IMR-90 (cell line): ENCODE measurements at regions not wholly inside any gene's neighbourhood (a gene's known extent, or its start where the extent isn't known, plus 50 kb on each side); places are given as distances from the start of the nearest gene placed in this dataset.

ENCODE experiments used
- ATAC-seq: fragments of 200-7000 bp; cut with Tn5 transposase; 2 replicates; pipeline ENCODE4 v1.9.1; 2020; ENCODE audit warnings: low read depth, mild to moderate bottlenecking, moderate library complexity
- BruUV-seq: library from RNA; stranded (reverse); fragments of 400-500 nt; replicated peaks from 2 replicates; lab custom pipeline; 2021; lab: Mats Ljungman, UMichigan
- CTCF ChIA-PET: fragments of 300-600 bp; formaldehyde crosslinking; extraction: SDS; loops from one replicate; lab custom pipeline; 2021; ENCODE audit warnings: antibody characterized with exemption; lab: Yijun Ruan, JAX
- POLR2A ChIA-PET: fragments of 300-600 bp; sonication (Branson Sonifier 250); formaldehyde crosslinking; loops from one replicate; lab custom pipeline; 2022; ENCODE audit warnings: antibody characterized with exemption; ENCODE audit not compliant: unreplicated experiment; lab: Charles Lee
- DNase-seq: peaks from one replicate; pipeline ENCODE4 v3.0.0; 2013
- H2AFZ ChIP-seq: replicated peaks from 2 replicates; pipeline ENCODE3; 2013; ENCODE audit warnings: low read length, mild to moderate bottlenecking; ENCODE audit not compliant: poor library complexity
- H2AK5ac ChIP-seq: 2 replicates; pipeline ENCODE4 v1.6.1; 2013; ENCODE audit warnings: low read depth, low read length, inconsistent platforms
- H2AK9ac ChIP-seq: replicated peaks from 2 replicates; pipeline ENCODE3; 2013; ENCODE audit warnings: mild to moderate bottlenecking, low read depth, low read length, moderate library complexity; ENCODE audit not compliant: poor library complexity
- H2BK120ac ChIP-seq: 2 replicates; pipeline ENCODE4 v1.6.1; 2013; ENCODE audit warnings: low read depth, low read length, inconsistent platforms
- H2BK15ac ChIP-seq: 3 replicates; pipeline ENCODE4 v1.6.1; 2013; ENCODE audit warnings: low read depth, low read length, inconsistent platforms
- H2BK20ac ChIP-seq: 2 replicates; pipeline ENCODE4 v1.6.1; 2013; ENCODE audit warnings: low read depth, mild to moderate bottlenecking, inconsistent platforms, low read length, moderate library complexity
- H2BK5ac ChIP-seq: 2 replicates; pipeline ENCODE4 v1.6.1; 2013; ENCODE audit warnings: mild to moderate bottlenecking, low read depth, low read length, inconsistent platforms; ENCODE audit not compliant: poor library complexity, severe bottlenecking
- H3K14ac ChIP-seq: replicated peaks from 2 replicates; pipeline ENCODE4 v1.6.1; 2013; ENCODE audit warnings: low read depth, low read length, inconsistent platforms
- H3K18ac ChIP-seq: 2 replicates; pipeline ENCODE4 v1.6.1; 2013; ENCODE audit warnings: low read depth, low read length, control low read depth
- H3K23ac ChIP-seq: 2 replicates; pipeline ENCODE4 v1.6.1; 2013; ENCODE audit warnings: low read depth, low read length, inconsistent platforms
- H3K27ac ChIP-seq: 2 replicates; pipeline ENCODE4 v1.5.1; 2013; ENCODE audit warnings: mild to moderate bottlenecking, control low read depth, low read length; ENCODE audit not compliant: insufficient read depth
- H3K27me3 ChIP-seq: 2 replicates; pipeline ENCODE4 v1.6.1; 2013; ENCODE audit warnings: low read length; ENCODE audit not compliant: control insufficient read depth, insufficient read depth
- H3K36me3 ChIP-seq: 2 replicates; pipeline ENCODE4 v1.6.1; 2013; ENCODE audit warnings: low read length, mixed read lengths; ENCODE audit not compliant: control insufficient read depth, insufficient read depth
- H3K4ac ChIP-seq: 2 replicates; pipeline ENCODE4 v1.6.1; 2013; ENCODE audit warnings: low read depth, low read length, inconsistent platforms
- H3K4me1 ChIP-seq: 2 replicates; pipeline ENCODE4 v1.6.1; 2013; ENCODE audit warnings: low read length, mixed read lengths; ENCODE audit not compliant: control insufficient read depth, insufficient read depth
- H3K4me2 ChIP-seq: 2 replicates; pipeline ENCODE4 v1.6.1; 2013; ENCODE audit warnings: low read depth, mild to moderate bottlenecking, control low read depth, low read length, moderate library complexity
- H3K4me3 ChIP-seq: 2 replicates; pipeline ENCODE4 v1.5.1; 2013; ENCODE audit warnings: low read depth, mild to moderate bottlenecking, control low read depth, low read length, moderate library complexity; ENCODE audit not compliant: insufficient read depth
- H3K56ac ChIP-seq: 2 replicates; pipeline ENCODE4 v1.6.1; 2013; ENCODE audit warnings: low read length, inconsistent platforms; ENCODE audit not compliant: insufficient read depth; ENCODE audit errors: extremely low read depth
- H3K79me1 ChIP-seq, 2 experiments: 2 replicates each; pipeline ENCODE4 v1.6.1; 2013; ENCODE audit warnings: low read length in 2 of 2, inconsistent platforms in 1 of 2, low read depth in 1 of 2
- H3K9ac ChIP-seq: 2 replicates; pipeline ENCODE4 v1.6.1; 2013; ENCODE audit warnings: low read depth, low read length, control low read depth
- H3K9me1 ChIP-seq: 2 replicates; pipeline ENCODE4 v1.6.1; 2013; ENCODE audit warnings: low read length, inconsistent platforms; ENCODE audit not compliant: insufficient read depth
- H3K9me3 ChIP-seq: 2 replicates; pipeline ENCODE4 v1.6.1; 2013; ENCODE audit warnings: low read length; ENCODE audit not compliant: control insufficient read depth, insufficient read depth
- H4K20me1 ChIP-seq: 2 replicates; pipeline ENCODE4 v1.6.1; 2013; ENCODE audit warnings: low read length, inconsistent platforms; ENCODE audit not compliant: insufficient read depth
- H4K5ac ChIP-seq: 2 replicates; pipeline ENCODE4 v1.6.1; 2013; ENCODE audit warnings: mild to moderate bottlenecking, low read depth, low read length, control low read depth
- H4K8ac ChIP-seq, 2 experiments: 2 replicates each; pipeline ENCODE4 v1.6.1; 2013; ENCODE audit warnings: low read depth in 2 of 2, low read length in 2 of 2, control low read depth in 1 of 2, inconsistent platforms in 1 of 2
- H4K91ac ChIP-seq: 2 replicates; pipeline ENCODE4 v1.6.1; 2013; ENCODE audit warnings: low read depth, low read length, inconsistent platforms; ENCODE audit not compliant: insufficient read depth
- BHLHE40 ChIP-seq: fragments of 150-350 bp; IDR thresholded peaks from 2 replicates; pipeline ENCODE4 v1.6.1; 2016; ENCODE audit warnings: mild to moderate bottlenecking, low read depth, low read length
- CHD1 ChIP-seq: IDR thresholded peaks from 2 replicates; pipeline ENCODE4 v1.6.1; 2012; ENCODE audit warnings: low read depth, low read length, improper control_type of control experiment
- FOS ChIP-seq: fragments of 150-350 bp; IDR thresholded peaks from 2 replicates; pipeline ENCODE4 v1.6.1; 2016; ENCODE audit warnings: low read depth, low read length
- MAZ ChIP-seq: IDR thresholded peaks from 2 replicates; pipeline ENCODE4 v1.6.1; 2012; ENCODE audit warnings: low read depth, mild to moderate bottlenecking, low read length, improper control_type of control experiment, moderate library complexity, borderline replicate concordance
- RFX5 ChIP-seq: IDR thresholded peaks from 2 replicates; pipeline ENCODE4 v1.8.0; 2012; ENCODE audit warnings: low read depth, mild to moderate bottlenecking, low read length, moderate library complexity
- SMC3 ChIP-seq: fragments of 150-350 bp; IDR thresholded peaks from 2 replicates; pipeline ENCODE4 v1.6.1; 2016; ENCODE audit warnings: low read depth, mild to moderate bottlenecking, antibody characterized with exemption, low read length, moderate library complexity
- USF2 ChIP-seq: fragments of 150-350 bp; IDR thresholded peaks from 2 replicates; pipeline ENCODE4 v1.6.1; 2017; ENCODE audit warnings: mild to moderate bottlenecking, antibody characterized with exemption, low read length, low read depth
- WGBS, 2 experiments: methylation state at CpG; one replicate each; pipeline versions ENCODE4 v1.1.5 to v1.1.7; 2013; ENCODE audit warnings: missing lambda C conversion rate in 2 of 2; ENCODE audit not compliant: insufficient read length in 1 of 2; ENCODE audit errors: extremely low coverage in 2 of 2; 5-methylcytosine and 5-hydroxymethylcytosine counted together
- dilution Hi-C: fragments of 300-500 bp; cut with HindIII; formaldehyde crosslinking; loops from one replicate; pipeline ENCODE4 v1.14.3; 2018; ENCODE audit warnings: low sequenced_read_pairs; ENCODE audit not compliant: unreplicated experiment
- in situ Hi-C: fragments of 300-500 bp; cut with MboI; formaldehyde crosslinking; loops from 3 replicates; pipeline ENCODE4 v1.14.3; 2019; ENCODE audit warnings: low sequenced_read_pairs, inconsistent platforms, mixed read lengths
- intact Hi-C: fragments of 100-400 bp; cut with micrococcal nuclease; formaldehyde crosslinking; loops from 2 replicates; pipeline ENCODE4 v1.10.0; 2022
- TF ChIP-seq, protein P1 (sequence below): conservative IDR thresholded peaks from 2 replicates; pipeline ENCODE4 v1.5.1; 2012; ENCODE audit warnings: mild to moderate bottlenecking, low read depth, low read length, improper control_type of control experiment

- no peak overlapping the region for H2BK5ac ChIP-seq
- in situ Hi-C loops (loop anchor here (25.0 kb wide), 1 partner anchor 848 kb away; no protein-coding TSS in a partner anchor), intact Hi-C loops (loop anchor here (10.0 kb wide), 1 partner anchor 465 kb away; the partner anchor contains the start of gene SLC35A1), dilution Hi-C loops (no loop called here)
- H3K4me1 ChIP-seq = no peaks in the 10 kb centered on the region
- no peak overlapping the region for H2BK15ac ChIP-seq
- H3K4me3 ChIP-seq = no peak overlapping the region
- CTCF ChIA-PET = interaction anchor here (1.0 kb wide), 1 partner anchor 932 kb away, joined by 3 read pairs; no protein-coding TSS in a partner anchor
- POLR2A ChIA-PET = no interaction called here
- H3K27me3 ChIP-seq = peaks cover 8% of the 10 kb centered on the region
- no peaks in the 10 kb centered on the region for H3K79me1 ChIP-seq
- no peak overlapping the region for H3K23ac ChIP-seq
- no peaks in the 10 kb centered on the region for H4K20me1 ChIP-seq
- H3K14ac ChIP-seq = no peak overlapping the region
- whole genome bisulfite sequencing, 2 experiments = 43% methylated on average over 1 of the region's 1 CpG; no CpG with 5 or more reads in 1 of the 2 experiments
- DNase-seq (no peak), ATAC-seq (no peak)
- no peak overlapping the region for H3K27ac ChIP-seq
- BruUV-seq = no TSS peak
- H4K8ac ChIP-seq = no peak overlapping the region
- no peaks in the 10 kb centered on the region for H3K36me3 ChIP-seq
- no peak overlapping the region for H2AK5ac ChIP-seq
- no peak overlapping the region for H3K4ac ChIP-seq
- TF ChIP-seq SMC3 = no peak
- no peak for TF ChIP-seq CHD1
- TF ChIP-seq USF2 = no peak
- no peak for TF ChIP-seq BHLHE40
- TF ChIP-seq, protein P1, sequence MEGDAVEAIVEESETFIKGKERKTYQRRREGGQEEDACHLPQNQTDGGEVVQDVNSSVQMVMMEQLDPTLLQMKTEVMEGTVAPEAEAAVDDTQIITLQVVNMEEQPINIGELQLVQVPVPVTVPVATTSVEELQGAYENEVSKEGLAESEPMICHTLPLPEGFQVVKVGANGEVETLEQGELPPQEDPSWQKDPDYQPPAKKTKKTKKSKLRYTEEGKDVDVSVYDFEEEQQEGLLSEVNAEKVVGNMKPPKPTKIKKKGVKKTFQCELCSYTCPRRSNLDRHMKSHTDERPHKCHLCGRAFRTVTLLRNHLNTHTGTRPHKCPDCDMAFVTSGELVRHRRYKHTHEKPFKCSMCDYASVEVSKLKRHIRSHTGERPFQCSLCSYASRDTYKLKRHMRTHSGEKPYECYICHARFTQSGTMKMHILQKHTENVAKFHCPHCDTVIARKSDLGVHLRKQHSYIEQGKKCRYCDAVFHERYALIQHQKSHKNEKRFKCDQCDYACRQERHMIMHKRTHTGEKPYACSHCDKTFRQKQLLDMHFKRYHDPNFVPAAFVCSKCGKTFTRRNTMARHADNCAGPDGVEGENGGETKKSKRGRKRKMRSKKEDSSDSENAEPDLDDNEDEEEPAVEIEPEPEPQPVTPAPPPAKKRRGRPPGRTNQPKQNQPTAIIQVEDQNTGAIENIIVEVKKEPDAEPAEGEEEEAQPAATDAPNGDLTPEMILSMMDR = no peak
- no peak for TF ChIP-seq MAZ
- TF ChIP-seq FOS = no peak
- TF ChIP-seq RFX5 = no peak
- no peak overlapping the region for H3K56ac ChIP-seq
- no peak overlapping the region for H2AK9ac ChIP-seq
- no peak overlapping the region for H2AFZ ChIP-seq
- no peak overlapping the region for H3K18ac ChIP-seq
- no peaks in the 10 kb centered on the region for H3K9me3 ChIP-seq
- no peaks in the 10 kb centered on the region for H3K9me1 ChIP-seq
- no peak overlapping the region for H3K9ac ChIP-seq
- H4K91ac ChIP-seq = no peak overlapping the region
- no peak overlapping the region for H2BK120ac ChIP-seq
- no peak overlapping the region for H4K5ac ChIP-seq
- no peak overlapping the region for H2BK20ac ChIP-seq
- H3K4me2 ChIP-seq = no peak overlapping the region
These were observed 107.9 kb upstream of the SPACA1 start for GRCh38 chr6:87939776-87940175.
